22Rv1 (cell line): ENCODE measurements at regions not wholly inside any gene's neighbourhood (a gene's known extent, or its start where the extent isn't known, plus 50 kb on each side); places are given as distances from the start of the nearest gene placed in this dataset.

Experiments used
- H3K27ac ChIP-seq: fragments of 450-650 bp; 2 replicates; pipeline ENCODE4 v1.5.1; 2017
- ZFX ChIP-seq: fragments of 450-650 bp; IDR thresholded peaks from 2 replicates; pipeline ENCODE4 v1.6.1; 2017; ENCODE audit warnings: antibody characterized with exemption, borderline replicate concordance
- TF ChIP-seq, protein P1 (sequence below): fragments of 450-650 bp; IDR thresholded peaks from 2 replicates; pipeline ENCODE4 v1.5.1; 2017; ENCODE audit warnings: mild to moderate bottlenecking

DNA sequence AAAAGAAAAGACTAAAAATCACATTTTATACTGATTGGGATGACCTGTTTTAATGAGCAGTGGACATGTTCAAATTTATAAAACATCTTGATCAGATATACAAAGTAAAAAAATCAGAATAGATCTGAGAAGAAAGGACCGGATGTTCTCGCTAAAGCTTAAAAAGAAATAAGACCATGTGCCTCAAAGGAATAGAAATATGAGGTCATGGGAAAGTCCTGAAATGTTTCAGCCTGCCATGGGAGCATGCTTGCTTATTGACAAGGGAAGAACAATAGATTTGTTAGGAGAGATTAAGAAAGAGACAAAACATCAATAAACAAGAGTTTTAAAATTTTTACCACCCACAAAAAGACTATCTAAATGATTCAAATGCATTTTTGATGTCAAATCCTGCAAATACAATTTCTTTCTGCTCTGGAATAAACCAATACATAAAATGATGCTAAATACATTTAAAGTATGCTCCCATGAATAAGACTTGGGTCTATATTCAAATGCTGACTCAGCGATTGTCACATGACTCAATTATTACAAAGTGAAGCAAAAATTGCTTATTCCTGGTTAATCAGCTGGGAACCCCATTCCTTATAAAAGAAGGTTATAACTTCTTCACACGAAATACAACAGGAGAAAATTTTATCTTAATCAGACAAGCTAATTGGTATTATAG is 633.9 kb upstream of the PKDCC start:
- TF ChIP-seq, protein P1, sequence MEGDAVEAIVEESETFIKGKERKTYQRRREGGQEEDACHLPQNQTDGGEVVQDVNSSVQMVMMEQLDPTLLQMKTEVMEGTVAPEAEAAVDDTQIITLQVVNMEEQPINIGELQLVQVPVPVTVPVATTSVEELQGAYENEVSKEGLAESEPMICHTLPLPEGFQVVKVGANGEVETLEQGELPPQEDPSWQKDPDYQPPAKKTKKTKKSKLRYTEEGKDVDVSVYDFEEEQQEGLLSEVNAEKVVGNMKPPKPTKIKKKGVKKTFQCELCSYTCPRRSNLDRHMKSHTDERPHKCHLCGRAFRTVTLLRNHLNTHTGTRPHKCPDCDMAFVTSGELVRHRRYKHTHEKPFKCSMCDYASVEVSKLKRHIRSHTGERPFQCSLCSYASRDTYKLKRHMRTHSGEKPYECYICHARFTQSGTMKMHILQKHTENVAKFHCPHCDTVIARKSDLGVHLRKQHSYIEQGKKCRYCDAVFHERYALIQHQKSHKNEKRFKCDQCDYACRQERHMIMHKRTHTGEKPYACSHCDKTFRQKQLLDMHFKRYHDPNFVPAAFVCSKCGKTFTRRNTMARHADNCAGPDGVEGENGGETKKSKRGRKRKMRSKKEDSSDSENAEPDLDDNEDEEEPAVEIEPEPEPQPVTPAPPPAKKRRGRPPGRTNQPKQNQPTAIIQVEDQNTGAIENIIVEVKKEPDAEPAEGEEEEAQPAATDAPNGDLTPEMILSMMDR, result no peak
- no peak for TF ChIP-seq ZFX
- no peak overlapping the region for H3K27ac ChIP-seq

DNA sequence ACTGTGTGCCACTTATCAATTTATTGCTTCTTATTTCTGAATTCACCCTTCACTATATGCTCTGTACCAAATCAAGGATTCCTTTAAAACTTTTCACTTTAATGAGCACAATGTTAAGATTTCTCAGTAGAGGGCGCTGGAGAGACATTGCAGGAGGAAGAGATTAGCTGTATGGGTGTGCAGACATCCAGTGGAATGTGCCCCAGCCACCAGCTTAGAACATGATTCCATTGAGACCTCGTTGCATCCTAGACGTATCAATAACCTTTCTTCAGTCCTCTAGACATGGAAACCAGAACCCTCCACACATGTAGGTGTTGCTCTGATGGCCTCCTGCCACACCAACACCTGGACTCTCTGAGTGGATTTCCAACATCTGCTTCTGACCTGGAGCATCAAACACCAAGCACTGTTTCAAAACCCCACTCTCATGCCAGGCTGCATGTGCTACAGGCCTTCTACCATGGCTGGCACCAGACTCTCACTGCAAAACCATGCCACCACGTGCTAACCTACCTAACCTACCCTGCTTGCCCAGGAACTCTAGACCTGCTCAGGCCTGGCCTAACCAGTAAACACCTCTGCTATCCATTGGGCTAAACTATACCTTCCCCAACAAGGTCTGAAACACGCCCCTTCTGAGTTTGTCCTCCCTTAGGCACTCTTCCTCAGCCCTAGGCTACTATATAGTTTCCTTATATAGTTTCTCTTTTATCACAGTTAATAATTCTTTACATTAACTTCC is 633.2 kb upstream of the PKDCC start:
- TF ChIP-seq ZFX, result no peak
- TF ChIP-seq, protein P1, result peak; percentile 73
- H3K27ac ChIP-seq, result no peak overlapping the region

DNA sequence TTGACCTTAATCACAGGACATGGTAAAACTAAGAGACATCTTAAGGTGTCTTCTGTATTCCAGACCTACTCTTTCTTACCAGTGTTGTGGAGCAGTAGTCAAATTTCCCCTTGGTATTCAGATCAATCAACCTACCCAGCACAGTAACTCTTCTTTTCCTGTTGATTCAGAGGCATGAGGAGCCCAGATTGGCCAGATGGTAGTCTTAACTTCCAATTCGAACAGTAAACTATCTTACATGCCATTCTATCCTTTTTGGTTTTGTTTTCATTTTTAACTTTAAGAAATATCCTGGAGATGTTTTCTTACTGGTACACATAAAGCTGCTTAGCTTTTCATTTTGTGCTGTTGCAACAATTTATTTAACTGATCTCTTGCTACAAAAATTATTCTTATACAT is 630.3 kb upstream of the PKDCC start:
- no peak overlapping the region for H3K27ac ChIP-seq
- TF ChIP-seq, protein P1, result no peak
- TF ChIP-seq ZFX, result no peak

DNA sequence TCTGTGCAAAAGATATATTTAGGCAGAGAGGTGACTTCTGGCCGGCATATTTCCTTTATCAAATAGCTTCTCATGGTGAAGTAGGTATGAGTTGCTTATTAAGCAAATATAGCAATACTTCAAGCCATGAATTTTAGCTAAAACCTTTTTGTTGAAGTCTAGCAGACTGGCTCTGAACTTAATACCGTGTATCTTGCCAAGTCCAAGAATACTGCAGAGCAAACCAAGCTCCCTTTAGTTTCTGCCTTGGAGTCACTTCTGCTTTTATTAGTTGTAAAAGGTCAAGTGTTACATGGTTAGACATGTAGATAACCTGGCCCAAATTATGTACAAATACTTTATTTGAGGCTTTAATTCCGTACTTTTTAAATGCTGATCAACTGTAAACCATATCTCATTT is 627.6 kb upstream of the PKDCC start:
- TF ChIP-seq, protein P1, result no peak
- TF ChIP-seq ZFX, result no peak
- no peak overlapping the region for H3K27ac ChIP-seq

DNA sequence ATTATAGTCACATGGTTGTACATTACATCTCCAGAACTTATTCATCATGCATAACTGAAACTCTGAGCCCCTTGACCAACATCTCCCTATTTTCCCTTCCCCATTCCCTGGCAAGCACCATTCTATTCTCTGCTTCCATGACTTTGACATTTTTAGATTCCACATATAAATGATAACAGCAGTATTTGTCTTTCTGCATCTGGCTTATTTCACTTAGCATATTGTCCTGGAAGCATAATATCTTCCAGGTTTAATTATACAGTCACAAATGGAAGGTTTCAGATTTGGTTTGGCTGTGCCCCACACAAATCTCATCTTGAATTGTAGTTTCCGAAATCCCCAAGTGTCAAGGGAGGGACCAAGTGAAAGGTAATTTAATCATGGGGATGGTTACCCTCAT is 626.9 kb upstream of the PKDCC start:
- H3K27ac ChIP-seq, result no peak overlapping the region

DNA sequence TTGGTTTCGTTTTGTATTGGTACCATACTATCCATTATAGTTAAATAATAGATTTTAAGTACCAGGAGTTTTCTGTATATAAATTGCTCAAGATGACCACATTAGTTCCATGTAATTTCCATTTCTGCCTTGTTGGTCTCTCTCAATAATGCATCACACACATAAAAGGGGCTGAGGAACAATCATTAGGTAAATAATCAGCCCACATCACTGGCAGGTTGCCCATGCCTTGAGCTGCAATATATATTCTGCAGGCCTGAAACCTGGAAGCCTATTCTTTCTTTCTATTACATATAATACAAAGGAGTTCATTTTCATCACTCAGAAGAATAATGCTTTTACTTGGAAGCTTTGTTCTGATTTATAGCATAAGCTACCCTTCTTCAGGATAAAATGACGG is 616.1 kb upstream of the PKDCC start:
- TF ChIP-seq, protein P1, result no peak
- TF ChIP-seq ZFX, result no peak
- no peak overlapping the region for H3K27ac ChIP-seq

More for the DNA sequence above, 626.9 kb upstream of the PKDCC start:
- TF ChIP-seq, protein P1, result no peak
- no peak for TF ChIP-seq ZFX

DNA sequence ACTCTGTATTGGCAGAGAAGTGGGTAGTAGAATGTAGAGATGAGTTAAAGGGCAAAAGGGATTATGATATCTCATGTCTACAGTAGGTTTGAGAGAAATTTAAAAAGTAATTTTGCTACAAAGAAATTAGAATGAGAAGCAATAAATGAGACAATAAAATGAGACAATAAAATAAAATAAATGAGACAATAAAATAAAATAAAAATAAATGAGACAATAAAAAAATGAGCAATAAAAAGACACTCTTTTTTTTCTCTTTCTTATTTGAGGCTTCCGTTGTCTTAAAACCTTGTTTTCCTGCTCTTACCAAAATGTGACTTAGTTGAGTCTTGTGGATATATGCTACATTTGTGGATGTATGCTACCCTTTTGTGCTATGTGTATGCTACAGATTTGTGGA is 615.4 kb upstream of the PKDCC start:
- TF ChIP-seq, protein P1, result no peak
- no peak for TF ChIP-seq ZFX
- no peak overlapping the region for H3K27ac ChIP-seq
